Activated CD8-positive, alpha-beta memory T cell treated with anti-CD3 and anti-CD28 coated beads, Interleukin-2, amount 50 U/mL, for 1 hour (primary cell): ENCODE measurements at regions not wholly inside any gene's neighbourhood (a gene's known extent, or its start where the extent isn't known, plus 50 kb on each side); places are given as distances from the start of the nearest gene placed in this dataset.

Experiments used
- DNase-seq: peaks from one replicate; pipeline ENCODE4 v3.0.0-alpha.2; 2020; ENCODE audit errors: extremely low read depth

- no peak for DNase-seq
These were observed 559.2 kb downstream of the TNS1 start for GRCh38 chr2:217443601-217444000.

- no peak for DNase-seq
These were observed 562.8 kb downstream of the TNS1 start for GRCh38 chr2:217440000-217440399.

GRCh38 chr2:217438821-217439220 is 564.0 kb downstream of the TNS1 start:
- no peak for DNase-seq

- DNase-seq: no peak
These were observed 564.7 kb downstream of the TNS1 start for GRCh38 chr2:217438136-217438535.

- no peak for DNase-seq
These were observed 565.4 kb downstream of the TNS1 start for GRCh38 chr2:217437290-217437870.

- no peak for DNase-seq
These were observed 566.4 kb downstream of the TNS1 start for GRCh38 chr2:217436386-217436785.

GRCh38 chr2:217434180-217434975 is 568.4 kb downstream of the TNS1 start:
- no peak for DNase-seq

GRCh38 chr2:217433522-217433921 is 569.3 kb downstream of the TNS1 start:
- no peak for DNase-seq

- no peak for DNase-seq
These were observed 571.1 kb downstream of the TNS1 start for GRCh38 chr2:217431577-217432269.

- DNase-seq: no peak
These were observed 571.2 kb upstream of the TNP1 start for GRCh38 chr2:217430916-217431576.

GRCh38 chr2:217429981-217430500 is 570.2 kb upstream of the TNP1 start:
- DNase-seq: no peak

- no peak for DNase-seq
These were observed 562.0 kb upstream of the TNP1 start for GRCh38 chr2:217421834-217422233.

GRCh38 chr2:217420854-217421253 is 561.0 kb upstream of the TNP1 start:
- no peak for DNase-seq

GRCh38 chr2:217419055-217419671 is 559.3 kb upstream of the TNP1 start:
- no peak for DNase-seq

- no peak for DNase-seq
These were observed 558.7 kb upstream of the TNP1 start for GRCh38 chr2:217418544-217418943.

GRCh38 chr2:217418090-217418489 is 558.2 kb upstream of the TNP1 start:
- no peak for DNase-seq

GRCh38 chr2:217417536-217417935 is 557.7 kb upstream of the TNP1 start:
- DNase-seq: no peak

- no peak for DNase-seq
These were observed 555.5 kb upstream of the TNP1 start for GRCh38 chr2:217415316-217415715.

GRCh38 chr2:217414429-217414828 is 554.6 kb upstream of the TNP1 start:
- no peak for DNase-seq

GRCh38 chr2:217413193-217413592 is 553.3 kb upstream of the TNP1 start:
- DNase-seq: no peak

GRCh38 chr2:217412721-217413120 is 552.9 kb upstream of the TNP1 start:
- no peak for DNase-seq

GRCh38 chr2:217412277-217412676 is 552.4 kb upstream of the TNP1 start:
- no peak for DNase-seq
